Astrocyte (in vitro differentiated cells and primary cell): ENCODE measurements at regions not wholly inside any gene's neighbourhood (a gene's known extent, or its start where the extent isn't known, plus 50 kb on each side); places are given as distances from the start of the nearest gene placed in this dataset.

Experiments used
- CTCF ChIP-seq: IDR thresholded peaks from 2 replicates; pipeline ENCODE4 v1.5.1; 2011; ENCODE audit warnings: low read depth, mild to moderate bottlenecking, inconsistent platforms, low read length, moderate library complexity; ENCODE audit not compliant: insufficient read depth
- EZH2 ChIP-seq: IDR thresholded peaks from 2 replicates; pipeline ENCODE4 v1.6.1; 2012; ENCODE audit warnings: mild to moderate bottlenecking, low read length, inconsistent platforms; ENCODE audit not compliant: insufficient read depth

DNA sequence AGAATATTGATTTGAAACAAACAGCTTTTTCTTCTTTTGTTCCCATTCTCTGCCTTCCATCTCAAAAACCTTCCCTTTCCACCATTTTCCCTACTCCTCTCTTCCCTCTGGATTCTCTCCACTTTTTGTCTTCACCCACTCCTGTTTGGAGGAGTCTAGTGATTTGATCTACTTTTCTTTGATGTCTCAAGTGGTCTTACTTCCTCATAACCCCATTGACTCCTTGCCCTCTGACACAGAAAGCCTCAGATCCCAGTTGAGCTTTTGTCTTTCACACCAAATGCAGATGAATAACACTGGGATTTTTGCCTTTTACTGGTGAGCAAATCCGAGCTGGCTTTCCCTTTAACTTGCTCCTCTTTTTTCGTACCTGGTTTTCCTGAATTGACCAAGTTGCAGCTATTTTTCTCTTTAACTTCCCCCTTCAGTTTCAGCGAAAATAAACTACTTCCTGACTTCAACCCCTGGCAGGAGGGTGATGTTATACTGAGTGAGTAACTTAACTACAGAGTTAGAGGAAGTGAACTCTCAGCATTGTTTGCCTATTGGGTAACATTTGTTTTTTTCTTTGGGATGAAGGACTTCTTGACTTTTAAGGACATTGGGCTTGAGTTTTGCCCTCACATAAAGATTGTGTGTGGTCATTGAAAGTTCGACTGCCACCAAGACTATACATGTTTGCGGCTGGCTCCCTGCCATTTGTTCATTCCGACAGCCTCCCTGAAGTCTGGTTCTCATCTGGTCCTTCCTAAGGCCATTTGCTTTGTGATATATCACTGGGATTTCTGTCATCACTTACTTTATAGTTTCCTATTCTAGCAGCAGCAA lies 392.8 kb upstream of the NR3C2 start:
- TF ChIP-seq CTCF (no peak), EZH2 (no peak)
